HG03442 (cell line): ENCODE measurements at regions not wholly inside any gene's neighbourhood (a gene's known extent, or its start where the extent isn't known, plus 50 kb on each side); places are given as distances from the start of the nearest gene placed in this dataset.

Source experiments
- ATAC-seq: cut with Tn5 transposase; IDR thresholded peaks from one replicate; pipeline ENCODE4 v1.9.1; 2021; ENCODE audit warnings: mild to moderate bottlenecking, moderate library complexity; ENCODE audit not compliant: unreplicated experiment

- ATAC-seq: no peak
Observed at GRCh38 chr9:13053504-13053903, 226.0 kb downstream of the MPDZ start.

- ATAC-seq: no peak
Observed at GRCh38 chr9:13054389-13054788, 225.1 kb downstream of the MPDZ start.
